ENCODE measurements at regions not wholly inside any gene's neighbourhood (a gene's known extent, or its start where the extent isn't known, plus 50 kb on each side); places are given as distances from the start of the nearest gene placed in this dataset.

DNA sequence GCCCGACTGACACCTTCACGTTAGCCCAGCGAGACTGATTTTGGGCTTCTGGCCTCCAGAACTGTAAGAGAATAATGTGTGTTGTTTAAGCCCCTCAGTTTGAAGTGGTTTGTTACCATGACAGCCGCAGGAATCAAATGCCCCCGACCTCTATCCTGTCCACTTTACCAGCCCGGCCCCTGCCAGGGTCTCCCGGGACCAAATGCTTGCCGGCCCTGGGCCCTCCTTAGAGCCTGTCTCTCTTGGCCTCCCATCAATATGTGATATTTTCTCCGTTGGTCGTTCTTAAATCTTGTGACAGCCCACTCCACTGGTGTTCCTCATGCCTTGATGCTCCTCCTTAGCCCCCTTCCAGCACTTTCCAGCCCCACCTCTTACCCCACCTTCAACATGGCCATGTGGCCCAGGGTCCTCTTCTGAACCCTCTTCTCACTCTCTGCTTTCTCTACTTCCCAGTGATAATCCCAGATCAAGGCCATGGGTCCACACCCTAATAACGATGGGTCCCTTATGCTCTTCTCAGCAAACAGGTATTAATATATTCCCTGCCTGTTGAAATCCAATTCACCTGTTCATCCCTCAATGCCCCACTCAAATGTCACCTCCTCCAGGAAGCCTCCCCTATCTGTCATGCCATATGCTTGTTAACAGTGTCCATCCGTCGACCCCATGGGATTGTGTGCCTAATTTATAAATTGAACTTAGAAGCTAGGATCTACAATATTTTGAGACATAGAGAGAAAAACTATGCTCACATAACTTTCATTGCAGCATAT is 192.8 kb downstream of the ZFP36L2 start:
- H3K27ac ChIP-seq (ENCODE audit: low read length): no peak overlapping the region
- peaks cover 7% of the 10 kb centered on the region; the same call in 1 of the 2 replicates for H3K27me3 ChIP-seq (ENCODE audit: low read depth, low read length)
- H4K20me1 ChIP-seq (ENCODE audit: insufficient read depth, low read length): no peaks in the 10 kb centered on the region
- H3K36me3 ChIP-seq (replicated peaks; ENCODE audit: low read depth, low read length): no peaks in the 10 kb centered on the region
- no peak overlapping the region for H3K4me2 ChIP-seq (ENCODE audit: low read length)
- TF ChIP-seq, protein P1, sequence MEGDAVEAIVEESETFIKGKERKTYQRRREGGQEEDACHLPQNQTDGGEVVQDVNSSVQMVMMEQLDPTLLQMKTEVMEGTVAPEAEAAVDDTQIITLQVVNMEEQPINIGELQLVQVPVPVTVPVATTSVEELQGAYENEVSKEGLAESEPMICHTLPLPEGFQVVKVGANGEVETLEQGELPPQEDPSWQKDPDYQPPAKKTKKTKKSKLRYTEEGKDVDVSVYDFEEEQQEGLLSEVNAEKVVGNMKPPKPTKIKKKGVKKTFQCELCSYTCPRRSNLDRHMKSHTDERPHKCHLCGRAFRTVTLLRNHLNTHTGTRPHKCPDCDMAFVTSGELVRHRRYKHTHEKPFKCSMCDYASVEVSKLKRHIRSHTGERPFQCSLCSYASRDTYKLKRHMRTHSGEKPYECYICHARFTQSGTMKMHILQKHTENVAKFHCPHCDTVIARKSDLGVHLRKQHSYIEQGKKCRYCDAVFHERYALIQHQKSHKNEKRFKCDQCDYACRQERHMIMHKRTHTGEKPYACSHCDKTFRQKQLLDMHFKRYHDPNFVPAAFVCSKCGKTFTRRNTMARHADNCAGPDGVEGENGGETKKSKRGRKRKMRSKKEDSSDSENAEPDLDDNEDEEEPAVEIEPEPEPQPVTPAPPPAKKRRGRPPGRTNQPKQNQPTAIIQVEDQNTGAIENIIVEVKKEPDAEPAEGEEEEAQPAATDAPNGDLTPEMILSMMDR (IDR thresholded peaks at IDR 0.05; ENCODE audit: low read depth, low read length): no peak
- TF ChIP-seq EZH2phosphoT487 (IDR thresholded peaks at IDR 0.05; ENCODE audit: low read depth): no peak
- H3K79me2 ChIP-seq (ENCODE audit: low read length): no peaks in the 10 kb centered on the region
- no peak overlapping the region for H3K9ac ChIP-seq (ENCODE audit: low read length)
- no peaks in the 10 kb centered on the region for H3K9me3 ChIP-seq (ENCODE audit: insufficient read depth, low read length)
- H3K4me1 ChIP-seq (ENCODE audit: low read length): no peaks in the 10 kb centered on the region
- no peak overlapping the region for H3K4me3 ChIP-seq (ENCODE audit: low read length)
- no peak overlapping the region for H2AFZ ChIP-seq (ENCODE audit: low read depth, low read length)

DNA sequence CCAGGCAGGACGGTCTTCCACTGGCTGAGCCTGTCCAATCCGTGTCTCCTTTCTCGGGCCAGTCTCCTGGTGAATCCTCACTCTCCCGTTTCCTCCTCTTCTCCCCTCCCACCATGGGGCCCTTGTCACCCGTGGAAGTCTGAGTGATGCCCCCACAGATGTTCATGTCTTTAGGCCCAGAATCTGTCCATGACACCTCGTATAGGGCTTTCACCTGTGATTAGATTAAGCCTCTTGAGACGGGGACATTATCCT is 193.5 kb downstream of the ZFP36L2 start:
- TF ChIP-seq EZH2phosphoT487 (IDR thresholded peaks at IDR 0.05; ENCODE audit: low read depth): no peak
- TF ChIP-seq, protein P1 (IDR thresholded peaks at IDR 0.05; ENCODE audit: low read depth, low read length): no peak
- H3K9ac ChIP-seq (ENCODE audit: low read length): no peak overlapping the region
- no peak overlapping the region for H3K27ac ChIP-seq (ENCODE audit: low read length)
- no peaks in the 10 kb centered on the region for H3K36me3 ChIP-seq (replicated peaks; ENCODE audit: low read depth, low read length)
- no peaks in the 10 kb centered on the region for H3K4me1 ChIP-seq (ENCODE audit: low read length)
- no peak overlapping the region for H3K4me2 ChIP-seq (ENCODE audit: low read length)
- H3K27me3 ChIP-seq (ENCODE audit: low read depth, low read length): peaks cover 14% of the 10 kb centered on the region
- no peaks in the 10 kb centered on the region for H3K9me3 ChIP-seq (ENCODE audit: insufficient read depth, low read length)
- H3K79me2 ChIP-seq (ENCODE audit: low read length): no peaks in the 10 kb centered on the region
- no peaks in the 10 kb centered on the region for H4K20me1 ChIP-seq (ENCODE audit: insufficient read depth, low read length)
- no peak overlapping the region for H3K4me3 ChIP-seq (ENCODE audit: low read length)
- H2AFZ ChIP-seq (ENCODE audit: low read depth, low read length): no peak overlapping the region

DNA sequence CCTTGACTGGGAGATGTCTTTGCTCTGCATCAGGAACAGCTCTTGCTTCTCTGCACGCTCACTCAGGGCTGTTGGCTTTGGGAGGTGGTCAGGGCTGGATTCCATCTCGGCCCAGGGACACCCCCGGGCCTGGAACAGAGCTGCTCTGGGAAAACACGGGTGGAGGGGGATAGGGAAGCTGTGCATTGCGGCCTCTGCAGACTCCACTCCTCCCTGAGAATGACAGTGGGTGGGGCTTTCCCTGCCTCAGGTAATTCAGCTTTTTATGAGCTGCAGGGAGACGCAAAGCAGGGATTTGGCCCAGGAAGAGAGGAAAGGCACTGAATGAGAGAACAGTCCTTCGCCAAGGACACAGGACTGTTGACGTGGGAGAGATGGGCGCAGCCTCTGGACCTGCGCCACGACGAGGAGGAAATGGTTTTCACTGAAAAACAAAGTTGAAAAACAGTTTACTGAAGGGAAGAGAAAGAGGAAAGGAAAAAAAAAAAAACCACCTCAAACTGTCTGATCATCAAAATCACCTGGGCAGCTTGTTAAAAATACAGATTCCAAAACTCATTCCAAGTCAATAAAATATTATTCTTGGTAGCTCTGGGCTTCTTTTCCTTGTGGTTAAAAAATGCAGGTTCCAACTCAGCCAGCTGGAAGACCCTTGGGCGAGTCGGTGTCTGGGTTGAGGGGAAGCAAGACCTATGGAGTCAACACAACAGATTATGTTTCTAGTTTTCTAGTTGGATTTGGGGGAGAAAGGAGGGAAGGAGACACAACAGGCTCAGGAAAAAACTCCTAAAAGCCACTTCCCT is 194.0 kb downstream of the ZFP36L2 start:
- H3K79me2 ChIP-seq (ENCODE audit: low read length): no peaks in the 10 kb centered on the region
- no peak overlapping the region for H2AFZ ChIP-seq (ENCODE audit: low read depth, low read length)
- H3K27me3 ChIP-seq (ENCODE audit: low read depth, low read length): peaks cover 14% of the 10 kb centered on the region
- no peaks in the 10 kb centered on the region for H3K4me1 ChIP-seq (ENCODE audit: low read length)
- no peaks in the 10 kb centered on the region for H3K36me3 ChIP-seq (replicated peaks; ENCODE audit: low read depth, low read length)
- no peak overlapping the region for H3K4me3 ChIP-seq (ENCODE audit: low read length)
- no peaks in the 10 kb centered on the region for H4K20me1 ChIP-seq (ENCODE audit: insufficient read depth, low read length)
- H3K27ac ChIP-seq (ENCODE audit: low read length): no peak overlapping the region
- TF ChIP-seq EZH2phosphoT487 (IDR thresholded peaks at IDR 0.05; ENCODE audit: low read depth): no peak
- TF ChIP-seq, protein P1 (IDR thresholded peaks at IDR 0.05; ENCODE audit: low read depth, low read length): no peak
- no peaks in the 10 kb centered on the region for H3K9me3 ChIP-seq (ENCODE audit: insufficient read depth, low read length)
- H3K9ac ChIP-seq (ENCODE audit: low read length): no peak overlapping the region
- no peak overlapping the region for H3K4me2 ChIP-seq (ENCODE audit: low read length)

DNA sequence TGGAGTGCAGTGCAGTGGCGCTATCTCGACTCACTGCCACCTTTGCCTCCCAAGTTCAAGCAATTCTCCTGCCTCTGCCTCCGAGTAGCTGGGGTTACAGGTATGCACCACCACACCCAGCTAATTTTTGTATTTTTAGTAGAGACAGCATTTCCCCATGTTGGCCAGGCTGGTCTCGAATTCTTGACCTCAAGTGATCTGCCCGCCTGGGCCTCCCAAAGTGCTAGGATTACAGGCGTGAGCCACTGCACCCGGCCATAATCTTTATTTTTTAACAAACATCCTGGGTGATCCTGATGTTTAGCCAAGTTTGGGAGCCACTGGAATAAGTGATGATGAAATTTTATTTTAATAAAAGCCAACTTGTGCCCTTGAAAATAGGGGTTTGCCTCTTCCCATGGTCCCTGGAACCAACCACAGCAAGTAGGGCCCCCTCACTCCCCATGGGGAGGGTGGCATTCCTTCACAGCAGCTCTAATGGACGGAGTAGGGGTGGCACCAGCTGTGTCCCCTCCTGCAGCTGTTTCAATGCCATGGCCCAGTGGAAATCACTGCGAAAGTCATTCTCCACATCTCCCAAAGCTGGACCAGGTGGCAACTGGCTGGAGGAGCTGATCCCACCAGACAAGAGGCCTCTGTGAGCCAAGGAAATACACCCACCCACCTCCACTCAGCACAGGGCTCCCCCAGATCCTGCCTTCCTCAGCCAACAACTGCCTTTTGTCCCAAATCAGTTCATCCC is 194.8 kb downstream of the ZFP36L2 start:
- H3K4me1 ChIP-seq (ENCODE audit: low read length): no peaks in the 10 kb centered on the region
- TF ChIP-seq, protein P1 (IDR thresholded peaks at IDR 0.05; ENCODE audit: low read depth, low read length): no peak
- TF ChIP-seq EZH2phosphoT487 (IDR thresholded peaks at IDR 0.05; ENCODE audit: low read depth): no peak
- no peak overlapping the region for H3K4me2 ChIP-seq (ENCODE audit: low read length)
- no peak overlapping the region for H3K9ac ChIP-seq (ENCODE audit: low read length)
- no peaks in the 10 kb centered on the region for H3K36me3 ChIP-seq (replicated peaks; ENCODE audit: low read depth, low read length)
- H3K79me2 ChIP-seq (ENCODE audit: low read length): no peaks in the 10 kb centered on the region
- H3K27ac ChIP-seq (ENCODE audit: low read length): no peak overlapping the region
- no peaks in the 10 kb centered on the region for H4K20me1 ChIP-seq (ENCODE audit: insufficient read depth, low read length)
- H3K4me3 ChIP-seq (ENCODE audit: low read length): no peak overlapping the region
- H2AFZ ChIP-seq (ENCODE audit: low read depth, low read length): no peak overlapping the region
- H3K9me3 ChIP-seq (ENCODE audit: insufficient read depth, low read length): no peaks in the 10 kb centered on the region
- peaks cover 14% of the 10 kb centered on the region for H3K27me3 ChIP-seq (ENCODE audit: low read depth, low read length)
